ENCODE measurements at regions not wholly inside any gene's neighbourhood (a gene's known extent, or its start where the extent isn't known, plus 50 kb on each side); places are given as distances from the start of the nearest gene placed in this dataset.
"Not testable (repeated sequence)": the region's sequence is repeated elsewhere in the genome, so short reads cannot be mapped to it uniquely, and the experiment has no call there.

GRCh38 chr2:156956161-156956560, 301.3 kb upstream of the GALNT5 start:
- no peak for DNase-seq

- DNase-seq = no peak
Observed at GRCh38 chr2:156958374-156958773, 299.1 kb upstream of the GALNT5 start.

GRCh38 chr2:156959481-156959880, 298.0 kb upstream of the GALNT5 start:
- no peak for DNase-seq

- DNase-seq = no peak
Observed at GRCh38 chr2:156982615-156983014, 274.9 kb upstream of the GALNT5 start.

- DNase-seq = no peak
Observed at GRCh38 chr2:156986339-156986988, 271.0 kb upstream of the GALNT5 start.

GRCh38 chr2:156999661-157000060, 257.8 kb upstream of the GALNT5 start:
- peak; percentile 7 for DNase-seq

GRCh38 chr2:157004789-157005188, 252.7 kb upstream of the GALNT5 start:
- DNase-seq = no peak

GRCh38 chr2:157015015-157015575, 242.4 kb upstream of the GALNT5 start:
- DNase-seq = no peak

GRCh38 chr2:157023264-157023663, 234.2 kb upstream of the GALNT5 start:
- DNase-seq = not testable (repeated sequence)

- DNase-seq = no peak
Observed at GRCh38 chr2:157024129-157024528, 233.4 kb upstream of the GALNT5 start.

GRCh38 chr2:157032017-157032416, 225.5 kb upstream of the GALNT5 start:
- no peak for DNase-seq

GRCh38 chr2:157036726-157037125, 220.8 kb upstream of the GALNT5 start:
- no peak for DNase-seq

GRCh38 chr2:157043786-157044185, 213.7 kb upstream of the GALNT5 start:
- no peak for DNase-seq

GRCh38 chr2:157046396-157046795, 211.1 kb upstream of the GALNT5 start:
- no peak for DNase-seq

- DNase-seq = no peak
Observed at GRCh38 chr2:157052685-157053224, 204.8 kb upstream of the GALNT5 start.

GRCh38 chr2:157053876-157054275, 203.6 kb upstream of the GALNT5 start:
- DNase-seq = peak; percentile 6

- DNase-seq = peak; percentile 13
Observed at GRCh38 chr2:157055660-157056199, 201.8 kb upstream of the GALNT5 start.

- DNase-seq = peak; percentile 20
Observed at GRCh38 chr2:157056200-157056676, 201.3 kb upstream of the GALNT5 start.

GRCh38 chr2:157058161-157058560, 199.3 kb upstream of the GALNT5 start:
- DNase-seq = no peak

GRCh38 chr2:157059036-157059435, 198.5 kb upstream of the GALNT5 start:
- no peak for DNase-seq

- DNase-seq = no peak
Observed at GRCh38 chr2:157061799-157062198, 195.7 kb upstream of the GALNT5 start.

GRCh38 chr2:157067562-157067961, 189.9 kb upstream of the GALNT5 start:
- DNase-seq = no peak

GRCh38 chr2:157068237-157068636, 189.3 kb upstream of the GALNT5 start:
- no peak for DNase-seq

- no peak for DNase-seq
Observed at GRCh38 chr2:157075924-157076323, 181.6 kb upstream of the GALNT5 start.

Data from SHP77 treated with DMSO at 0.1 percent for 48 hours (cell line).